ENCODE measurements at regions not wholly inside any gene's neighbourhood (a gene's known extent, or its start where the extent isn't known, plus 50 kb on each side); places are given as distances from the start of the nearest gene placed in this dataset.

- no peak for TF ChIP-seq CTCF (conservative IDR thresholded peaks at IDR 0.05 in 1 of 2, IDR thresholded peaks at IDR 0.05 in 1 of 2; ENCODE audit: low read depth in 1 of 2, low read length in 2 of 2)
- TF ChIP-seq EZH2 (IDR thresholded peaks at IDR 0.05; ENCODE audit: low read length, missing control alignments): no peak
These were observed 500.7 kb upstream of the ARRDC4 start for GRCh38 chr15:97459771-97460170.

Data from fibroblast of lung (primary cell).